ENCODE measurements at regions not wholly inside any gene's neighbourhood (a gene's known extent, or its start where the extent isn't known, plus 50 kb on each side); places are given as distances from the start of the nearest gene placed in this dataset.
"Not testable (repeated sequence)": the region's sequence is repeated elsewhere in the genome, so short reads cannot be mapped to it uniquely, and the experiment has no call there.

- DNase-seq, result no peak
Observed at GRCh38 chr5:13470975-13471374, 473.5 kb downstream of the DNAH5 start.

- no peak for DNase-seq
Observed at GRCh38 chr5:13470263-13470662, 474.2 kb downstream of the DNAH5 start.

- no peak for DNase-seq
Observed at GRCh38 chr5:13464532-13465193, 479.8 kb downstream of the DNAH5 start.

GRCh38 chr5:13460587-13460986, 483.9 kb downstream of the DNAH5 start:
- DNase-seq, result no peak

GRCh38 chr5:13454050-13454449, 490.4 kb downstream of the DNAH5 start:
- no peak for DNase-seq

GRCh38 chr5:13448843-13449242, 495.6 kb downstream of the DNAH5 start:
- DNase-seq, result no peak

GRCh38 chr5:13439430-13439829, 505.1 kb downstream of the DNAH5 start:
- no peak for DNase-seq

GRCh38 chr5:13427827-13428557, 516.5 kb downstream of the DNAH5 start:
- DNase-seq, result no peak

- DNase-seq, result no peak
Observed at GRCh38 chr5:13412040-13412595, 532.4 kb downstream of the DNAH5 start.

- no peak for DNase-seq
Observed at GRCh38 chr5:13408616-13409015, 535.9 kb downstream of the DNAH5 start.

GRCh38 chr5:13403351-13403750, 541.1 kb downstream of the DNAH5 start:
- peak; percentile 12 to 24 for DNase-seq

- no peak for DNase-seq
Observed at GRCh38 chr5:13385066-13385465, 559.4 kb downstream of the DNAH5 start.

- no peak for DNase-seq
Observed at GRCh38 chr5:13382232-13382631, 562.3 kb downstream of the DNAH5 start.

- DNase-seq, result no peak
Observed at GRCh38 chr5:13378091-13378490, 566.4 kb downstream of the DNAH5 start.

- DNase-seq, result no peak
Observed at GRCh38 chr5:13359344-13359743, 585.1 kb downstream of the DNAH5 start.

- DNase-seq, result no peak
Observed at GRCh38 chr5:13358342-13358741, 586.1 kb downstream of the DNAH5 start.

- no peak for DNase-seq
Observed at GRCh38 chr5:13357929-13358328, 586.6 kb downstream of the DNAH5 start.

GRCh38 chr5:13356226-13356625, 588.3 kb downstream of the DNAH5 start:
- DNase-seq, result no peak

GRCh38 chr5:13354611-13355010, 589.9 kb downstream of the DNAH5 start:
- DNase-seq, result no peak

- DNase-seq, result no peak
Observed at GRCh38 chr5:13350767-13351166, 593.7 kb downstream of the DNAH5 start.

- no peak for DNase-seq
Observed at GRCh38 chr5:13348568-13348967, 595.9 kb downstream of the DNAH5 start.

- no peak for DNase-seq
Observed at GRCh38 chr5:13346401-13346800, 598.1 kb downstream of the DNAH5 start.

GRCh38 chr5:13339093-13339492, 605.4 kb downstream of the DNAH5 start:
- DNase-seq, result no peak

- DNase-seq, result not testable (repeated sequence)
Observed at GRCh38 chr5:13335026-13335425, 609.5 kb downstream of the DNAH5 start.
